ENCODE measurements at regions not wholly inside any gene's neighbourhood (a gene's known extent, or its start where the extent isn't known, plus 50 kb on each side); places are given as distances from the start of the nearest gene placed in this dataset.

- TF ChIP-seq CTCF (IDR thresholded peaks at IDR 0.05; ENCODE audit: low read length), result no peak
- TF ChIP-seq EZH2 (optimal IDR thresholded peaks at IDR 0.05; ENCODE audit: low read depth, low read length), result no peak
- no peak for TF ChIP-seq EZH2phosphoT487 (IDR thresholded peaks at IDR 0.05; ENCODE audit: low read length)
Observed at GRCh38 chr6:21969192-21969591, 327.6 kb downstream of the PRL start.

Data from MM.1S (cell line).